Thoracic aorta (tissue), 2 donors: ENCODE measurements at regions not wholly inside any gene's neighbourhood (a gene's known extent, or its start where the extent isn't known, plus 50 kb on each side); places are given as distances from the start of the nearest gene placed in this dataset.
A peak's percentile ranks its signal among the peaks of the same experiment; 100 is the strongest.

Experiments
- ATAC-seq: fragments of 150-250 bp; one replicate; pipeline ENCODE4 v1.8.0; 2017; ENCODE audit warnings: low read depth; ENCODE audit not compliant: insufficient number of reproducible peaks, low FRiP score
- DNase-seq: peaks from one replicate; pipeline ENCODE4 v3.0.0-alpha.2; 2020; ENCODE audit warnings: low spot score
- H3K27ac ChIP-seq, 2 donors: fragments of 200-600 bp; sonication (generic); 1 replicate in 1 of 2; 2 replicates in 1 of 2; pipeline ENCODE4 v1.5.1; 2016; ENCODE audit warnings: mild to moderate bottlenecking in 2 of 2, moderate library complexity in 2 of 2
- H3K27me3 ChIP-seq: fragments of 200-600 bp; sonication (generic); replicated peaks from 2 replicates; pipeline ENCODE4 v1.6.0; 2016; ENCODE audit warnings: mild to moderate bottlenecking; ENCODE audit not compliant: insufficient read depth
- H3K36me3 ChIP-seq: fragments of 200-600 bp; sonication (generic); one replicate; pipeline ENCODE4 v1.5.1; 2016
- H3K4me1 ChIP-seq, 2 donors: fragments of 200-600 bp; sonication (generic); 1 replicate in 1 of 2; 2 replicates in 1 of 2; pipeline versions ENCODE4 v1.5.1 to v1.6.0; 2016; ENCODE audit warnings: low read depth in 2 of 2, mild to moderate bottlenecking in 1 of 2; ENCODE audit not compliant: control insufficient read depth in 1 of 2
- H3K4me3 ChIP-seq: fragments of 200-600 bp; sonication (generic); 2 replicates; pipeline ENCODE4 v1.5.1; 2016; ENCODE audit warnings: mild to moderate bottlenecking
- H3K9me3 ChIP-seq: fragments of 200-600 bp; sonication (generic); 2 replicates; pipeline ENCODE4 v1.5.1; 2016
- CTCF ChIP-seq: fragments of 200-600 bp; sonication (generic); IDR thresholded peaks from one replicate; pipeline ENCODE4 v1.5.1; 2019; ENCODE audit warnings: antibody characterized with exemption

GRCh38 chr11:10637731-10638151, 55.8 kb downstream of the IRAG1 start:
- H3K4me3 ChIP-seq: no peak overlapping the region
- peaks cover 46 to 65% of the 10 kb centered on the region in 2 donors for H3K4me1 ChIP-seq
- no peaks in the 10 kb centered on the region for H3K9me3 ChIP-seq
- peaks cover 13% of the 10 kb centered on the region for H3K36me3 ChIP-seq
- peak overlapping the region; percentile 66 to 67 for H3K27ac ChIP-seq
- DNase-seq (no peak), ATAC-seq (no peak)
- TF ChIP-seq CTCF: no peak
- no peaks in the 10 kb centered on the region for H3K27me3 ChIP-seq

GRCh38 chr11:10634407-10634806, 59.1 kb downstream of the IRAG1 start:
- H3K36me3 ChIP-seq: peaks cover 42% of the 10 kb centered on the region
- no peaks in the 10 kb centered on the region for H3K9me3 ChIP-seq
- H3K27ac ChIP-seq: no peak overlapping the region
- no peaks in the 10 kb centered on the region for H3K27me3 ChIP-seq
- no peak for TF ChIP-seq CTCF
- H3K4me1 ChIP-seq: peaks cover 15 to 55% of the 10 kb centered on the region in 2 donors
- DNase-seq: no peak
- no peak for ATAC-seq
- H3K4me3 ChIP-seq: no peak overlapping the region

GRCh38 chr11:10633261-10633660, 60.3 kb downstream of the IRAG1 start:
- peaks cover 53% of the 10 kb centered on the region for H3K36me3 ChIP-seq
- no peak overlapping the region for H3K4me3 ChIP-seq
- peak overlapping the region in 1 of 2 donors; percentile 38 for H3K27ac ChIP-seq
- no peak for TF ChIP-seq CTCF
- DNase-seq (no peak), ATAC-seq (no peak)
- H3K27me3 ChIP-seq: no peaks in the 10 kb centered on the region
- peaks cover 6 to 51% of the 10 kb centered on the region in 2 donors for H3K4me1 ChIP-seq
- H3K9me3 ChIP-seq: no peaks in the 10 kb centered on the region

- Histone ChIP-seq H3K27me3 (no peaks in the 10 kb centered on the region), H3K9me3 (no peaks in the 10 kb centered on the region), H3K36me3 (peaks cover 61% of the 10 kb centered on the region), H3K4me3 (no peak overlapping the region), H3K27ac (peak overlapping the region; percentile 94 to 95), H3K4me1 (peaks cover 4 to 51% of the 10 kb centered on the region in 2 donors)
- no peak for ATAC-seq
- no peak for TF ChIP-seq CTCF
- no peak for DNase-seq
These were observed 61.1 kb downstream of the IRAG1 start for GRCh38 chr11:10632483-10632882.

GRCh38 chr11:10631761-10632160, 61.8 kb downstream of the IRAG1 start:
- ATAC-seq: no peak
- no peaks in the 10 kb centered on the region for H3K27me3 ChIP-seq
- no peak overlapping the region for H3K4me3 ChIP-seq
- no peaks in the 10 kb centered on the region for H3K9me3 ChIP-seq
- no peak for TF ChIP-seq CTCF
- peaks cover 66% of the 10 kb centered on the region for H3K36me3 ChIP-seq
- H3K4me1 ChIP-seq: peaks cover 11 to 51% of the 10 kb centered on the region in 2 donors
- no peak for DNase-seq
- peak overlapping the region; percentile 94 to 95 for H3K27ac ChIP-seq
